ENCODE measurements at regions not wholly inside any gene's neighbourhood (a gene's known extent, or its start where the extent isn't known, plus 50 kb on each side); places are given as distances from the start of the nearest gene placed in this dataset.

GRCh38 chr5:103490030-103490739, 72.4 kb downstream of the NUDT12 start:
- TF ChIP-seq POLR2A (IDR thresholded peaks at IDR 0.05; ENCODE audit: low read length), result no peak
- TF ChIP-seq GATA1 (IDR thresholded peaks at IDR 0.05; ENCODE audit: low read depth, low read length), result no peak
